ENCODE measurements at regions not wholly inside any gene's neighbourhood (a gene's known extent, or its start where the extent isn't known, plus 50 kb on each side); places are given as distances from the start of the nearest gene placed in this dataset.
"Not testable (repeated sequence)": the region's sequence is repeated elsewhere in the genome, so short reads cannot be mapped to it uniquely, and the experiment has no call there.

DNA sequence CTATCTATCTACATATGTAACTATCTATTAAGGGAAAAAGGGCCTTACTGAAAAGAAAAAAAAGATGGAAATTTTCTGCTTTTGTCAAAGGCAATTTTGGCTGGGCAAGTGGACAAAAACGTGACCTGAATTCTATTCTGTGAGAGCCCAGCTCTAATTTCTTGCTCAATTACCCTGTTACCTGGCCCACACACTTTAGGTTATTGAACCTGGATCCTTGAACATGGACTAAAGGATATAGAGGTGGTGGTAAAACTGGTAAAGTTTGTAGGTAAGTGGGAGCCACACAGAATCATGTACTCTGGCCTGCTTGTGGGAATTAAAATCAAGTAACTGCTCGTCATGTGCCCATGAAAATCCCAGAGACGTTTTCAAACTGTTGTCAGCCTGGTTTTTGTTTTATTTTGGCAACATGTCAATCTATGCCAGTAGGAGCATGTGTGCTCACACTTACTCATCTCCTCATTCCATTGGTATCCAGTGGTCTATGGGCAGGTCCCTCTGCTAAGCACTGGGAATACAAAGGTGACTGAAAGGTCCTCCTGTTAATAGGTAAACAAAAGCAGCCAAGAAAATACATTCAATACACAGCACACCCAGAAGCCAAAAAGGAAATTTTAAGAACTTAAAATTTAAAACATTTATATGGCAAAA is 113.7 kb upstream of the WARS2 start:
- no peak for DNase-seq

DNA sequence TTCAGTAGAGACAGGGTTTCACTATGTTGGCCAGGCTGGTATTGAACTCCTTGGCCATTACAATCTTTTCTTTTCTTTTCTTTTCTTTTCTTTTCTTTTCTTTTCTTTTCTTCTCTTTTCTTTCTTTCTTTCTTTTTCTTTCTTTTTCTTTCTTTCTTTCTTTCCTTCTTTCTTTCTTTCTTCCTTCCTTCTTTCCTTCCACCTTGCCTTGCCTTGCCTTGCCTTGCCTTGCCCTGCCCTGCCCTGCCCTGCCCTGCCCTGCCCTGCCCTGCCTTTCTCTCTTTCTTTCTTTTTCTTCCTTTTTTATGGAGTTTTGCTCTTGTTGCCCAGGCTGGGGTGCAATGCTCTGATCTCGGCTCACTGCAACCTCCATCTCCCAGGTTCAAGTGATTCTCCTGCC is 112.5 kb upstream of the HAO2 start:
- DNase-seq: not testable (repeated sequence)

DNA sequence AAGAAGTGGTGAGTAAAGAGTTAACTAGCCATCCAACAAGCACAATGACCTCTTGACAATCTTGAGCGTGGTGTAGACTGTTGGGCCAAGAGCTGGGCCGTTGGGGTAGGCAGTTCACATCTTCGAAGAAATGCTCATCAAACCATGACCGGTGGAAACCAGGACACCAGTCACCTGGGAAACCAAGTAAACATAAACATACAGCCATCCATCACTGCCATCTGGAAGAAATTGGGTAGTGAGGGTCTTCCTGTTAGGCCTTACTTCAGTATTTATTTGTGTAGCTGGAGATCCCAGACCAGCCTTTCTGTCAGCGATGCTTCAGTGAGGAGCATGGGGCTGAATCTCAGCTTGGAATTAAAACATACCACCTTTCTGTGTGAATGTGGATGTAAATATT is 108.1 kb upstream of the HAO2 start:
- no peak for DNase-seq

DNA sequence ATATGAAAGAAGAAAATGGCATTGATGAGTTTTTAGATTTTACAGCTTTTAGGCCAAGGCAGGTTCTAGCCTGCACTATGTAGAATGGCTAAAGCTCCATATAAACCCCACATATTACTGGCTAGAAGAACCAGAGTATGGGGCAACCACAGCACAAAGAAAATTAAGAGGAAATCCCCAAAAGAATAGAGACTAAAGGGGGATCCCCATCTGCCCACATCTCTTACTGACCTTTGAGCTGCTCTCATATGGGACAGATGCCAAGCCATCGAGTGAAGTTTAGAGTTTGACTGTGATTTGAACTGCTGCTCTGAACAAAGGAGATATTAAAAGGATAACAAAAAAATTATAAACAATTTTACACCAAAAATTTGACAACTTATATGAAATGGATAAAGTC is 102.2 kb upstream of the HAO2 start:
- DNase-seq: no peak

DNA sequence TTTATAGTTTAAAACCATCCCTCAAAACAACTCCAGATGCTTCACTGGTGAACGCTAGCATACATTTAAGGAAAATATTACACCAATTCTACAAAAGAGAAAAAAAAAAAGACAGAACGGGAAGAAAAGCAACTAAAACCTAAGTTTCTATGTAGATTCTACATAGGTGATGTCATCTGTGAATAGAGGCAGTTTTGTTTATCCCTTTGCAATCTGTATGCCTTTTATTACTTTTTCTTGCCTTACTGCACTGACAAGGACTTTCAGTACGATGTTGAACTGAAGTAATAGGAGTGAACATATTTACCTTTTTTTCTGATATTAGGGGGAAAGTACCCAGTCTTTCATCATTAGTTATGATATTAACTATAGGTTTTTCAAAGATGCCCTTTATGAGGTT is 101.7 kb upstream of the HAO2 start:
- DNase-seq: no peak

DNA sequence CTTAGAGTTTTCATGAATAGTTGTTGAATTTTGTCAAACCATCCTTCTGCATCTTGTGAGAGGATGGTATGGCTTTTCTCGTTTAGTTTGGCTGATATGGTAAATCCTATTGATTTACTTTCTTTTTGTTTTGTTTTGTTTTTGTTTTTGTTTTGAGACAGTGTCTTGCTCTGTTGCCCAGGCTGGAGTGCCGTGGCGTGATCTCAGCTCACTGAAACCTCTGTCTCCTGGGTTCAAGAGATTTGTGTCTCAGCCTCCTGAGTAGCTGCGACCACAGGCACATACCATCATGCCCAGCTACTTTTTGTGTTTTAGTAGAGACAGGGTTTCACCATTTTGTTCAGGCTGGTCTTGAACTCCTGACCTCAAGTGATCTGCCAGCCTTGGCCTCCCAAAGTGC is 101.3 kb upstream of the HAO2 start:
- not testable (repeated sequence) for DNase-seq

DNA sequence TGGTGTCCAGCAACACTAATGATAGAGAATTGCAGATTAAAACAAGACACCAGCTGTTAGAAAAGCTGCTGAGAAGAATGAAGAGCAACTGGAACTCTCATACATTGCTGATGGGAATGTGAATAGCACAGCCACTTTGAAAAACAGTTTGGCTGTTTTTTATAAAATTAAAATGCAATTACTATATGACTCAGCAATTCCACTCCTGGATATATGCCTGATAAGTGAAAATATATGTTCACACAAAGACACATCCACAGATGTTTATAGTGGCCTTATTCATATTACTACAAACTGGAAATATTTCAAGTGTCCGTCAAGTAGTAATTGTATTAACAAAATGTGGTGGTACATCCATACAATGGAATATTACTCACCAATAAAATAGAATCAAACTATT is 99.7 kb upstream of the HAO2 start:
- DNase-seq: no peak

DNA sequence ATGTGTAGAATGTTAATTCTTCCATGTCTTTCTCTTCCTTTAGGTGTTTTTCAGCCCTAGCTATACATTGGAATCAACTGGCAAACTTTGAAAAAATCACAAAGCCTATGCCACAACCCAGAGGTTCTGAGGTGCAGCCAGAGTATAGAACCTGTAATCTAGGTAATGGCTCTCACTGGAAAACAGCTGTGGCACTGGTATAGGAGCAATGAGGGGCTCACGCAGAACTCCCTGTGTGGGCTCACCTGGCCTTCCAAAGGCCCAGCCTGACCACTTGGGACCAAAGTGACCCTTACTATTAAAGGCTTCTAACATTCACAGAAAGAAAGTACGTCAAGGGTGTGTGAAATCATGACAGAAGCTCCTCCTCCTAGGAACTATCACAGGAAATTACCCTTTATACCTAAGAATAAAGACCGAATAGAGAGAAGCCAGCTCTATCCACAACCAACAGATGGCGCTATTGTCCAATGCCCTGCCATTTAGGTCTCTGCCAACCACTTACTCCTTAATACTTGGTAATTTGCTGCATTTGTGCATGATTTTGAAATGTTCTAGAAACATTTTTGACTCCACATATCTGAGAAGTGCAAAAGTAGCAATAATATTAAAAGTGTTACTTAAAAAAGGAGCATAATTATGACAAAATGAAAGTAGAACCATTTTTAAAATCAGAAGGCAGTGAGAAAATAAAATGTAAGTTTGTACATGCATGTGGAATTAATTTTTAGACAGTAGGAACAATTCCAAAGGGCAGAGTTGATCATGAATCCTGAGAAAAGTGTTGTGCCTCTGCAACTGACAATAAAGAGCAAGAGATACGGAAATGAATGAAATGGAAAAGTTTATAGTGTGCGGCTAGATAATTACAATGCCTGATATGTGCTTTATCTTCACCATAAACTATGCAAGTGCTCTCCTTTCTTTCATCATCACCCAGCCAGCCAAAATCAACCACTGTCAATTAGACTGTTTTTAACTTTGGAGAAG is 93.1 kb upstream of the HAO2 start:
- peak; percentile 17 for DNase-seq

DNA sequence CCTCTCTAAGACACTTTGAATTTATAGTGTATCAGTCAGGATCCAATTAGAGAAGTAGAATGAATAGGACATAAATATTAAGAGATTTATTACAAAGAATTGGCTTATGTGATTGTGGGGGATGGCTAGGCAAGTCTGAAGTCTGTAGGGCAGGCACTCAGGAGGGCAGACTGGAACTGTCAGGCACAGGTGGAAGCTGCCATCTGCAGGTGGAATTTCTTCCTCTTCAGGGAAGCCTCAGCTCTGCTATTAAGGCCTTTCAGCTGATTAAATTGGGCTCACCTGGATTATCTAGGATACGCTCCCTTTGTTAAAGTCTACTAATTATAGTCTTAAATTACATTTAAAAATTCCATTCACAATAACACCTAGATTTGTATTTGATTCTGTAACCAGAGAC is 92.0 kb upstream of the HAO2 start:
- DNase-seq: no peak

DNA sequence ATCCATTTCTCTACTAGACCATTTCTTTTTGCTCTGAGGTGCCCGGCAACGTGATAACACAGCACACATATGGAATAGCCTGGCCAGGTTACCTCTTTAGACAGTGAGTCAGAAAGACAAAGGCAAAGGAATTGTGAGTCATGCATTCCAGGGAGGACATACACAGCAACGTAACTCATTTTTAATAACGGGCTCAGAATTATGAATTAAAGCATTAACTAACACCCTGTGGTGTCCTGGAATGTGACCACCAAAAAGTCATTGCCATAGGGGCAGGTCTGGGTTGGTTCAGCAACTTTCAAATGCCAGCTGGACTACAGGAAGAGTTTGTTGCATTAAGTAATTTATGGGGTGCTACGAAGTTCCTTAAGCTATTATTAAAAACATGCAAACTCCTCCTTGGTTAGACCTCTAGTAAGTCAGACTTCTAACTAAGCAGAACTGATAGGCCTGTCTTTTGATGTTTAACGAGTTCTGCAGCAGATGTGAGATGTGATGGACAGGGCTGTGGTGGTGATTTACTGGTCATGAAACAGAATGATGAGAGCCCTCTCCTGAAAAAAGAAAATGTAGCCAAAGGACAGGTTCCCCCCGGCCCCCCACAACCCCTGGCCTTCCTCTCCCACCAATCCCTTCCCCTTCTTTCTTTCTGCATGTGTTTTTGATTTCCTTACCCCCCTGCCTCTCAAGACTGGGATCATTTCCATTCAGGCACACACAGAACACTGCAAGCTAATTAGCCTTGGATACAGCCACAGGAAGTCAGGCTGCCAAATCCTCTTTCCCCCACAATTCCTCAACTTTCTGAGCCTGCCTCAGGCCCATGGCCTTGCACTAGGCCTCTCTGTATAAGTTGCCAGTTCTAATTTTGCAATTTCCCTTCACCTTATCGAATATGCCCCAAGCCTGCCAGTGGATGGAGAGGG is 88.9 kb upstream of the HAO2 start:
- no peak for DNase-seq

DNA sequence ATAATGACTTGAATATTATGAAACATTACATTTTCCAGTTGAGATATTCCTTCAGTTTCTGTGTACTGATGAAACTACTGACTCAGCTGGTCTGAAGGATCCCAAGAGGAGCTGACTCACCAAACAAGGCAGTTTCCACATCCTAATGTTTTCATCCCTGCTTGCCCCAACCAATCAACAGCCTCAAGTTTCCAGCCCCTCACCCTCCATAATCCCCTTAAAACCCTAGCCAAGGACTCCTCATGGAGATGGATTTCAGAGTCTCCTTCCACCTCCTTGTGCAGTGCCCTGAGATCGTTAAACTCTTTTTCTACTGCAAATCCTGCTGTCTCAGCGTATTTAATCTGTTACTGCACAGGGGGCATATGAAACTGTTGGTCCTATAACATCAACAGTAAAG is 83.1 kb upstream of the HAO2 start:
- no peak for DNase-seq

DNA sequence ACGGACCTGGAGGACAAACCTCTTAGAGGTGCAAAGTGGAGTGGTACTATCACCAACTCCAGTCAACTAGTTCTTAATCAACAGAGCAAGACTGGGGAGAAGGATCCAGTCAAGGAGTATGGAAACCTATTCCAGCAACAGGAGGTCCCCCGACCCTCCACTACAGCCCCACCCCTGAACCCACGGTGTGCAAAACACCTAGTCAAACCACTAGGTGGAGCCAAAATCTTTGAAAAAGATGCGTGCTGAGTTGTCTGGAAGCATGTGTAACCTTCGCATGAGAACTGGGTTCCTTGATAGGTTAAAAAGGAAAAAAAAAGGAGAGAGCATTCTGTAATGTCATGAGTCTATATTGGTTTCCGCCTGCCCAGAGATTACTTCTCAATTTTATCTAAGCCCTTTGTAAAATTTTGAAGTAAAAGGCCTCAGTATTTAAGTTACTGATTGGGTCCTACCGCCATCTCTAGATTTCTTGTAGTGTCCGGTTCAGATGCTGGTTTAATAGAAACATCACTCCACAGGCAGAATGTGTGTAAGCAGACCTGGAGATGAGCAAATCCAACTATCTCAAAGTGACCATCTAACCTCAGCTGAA is 81.9 kb upstream of the HAO2 start:
- no peak for DNase-seq

DNA sequence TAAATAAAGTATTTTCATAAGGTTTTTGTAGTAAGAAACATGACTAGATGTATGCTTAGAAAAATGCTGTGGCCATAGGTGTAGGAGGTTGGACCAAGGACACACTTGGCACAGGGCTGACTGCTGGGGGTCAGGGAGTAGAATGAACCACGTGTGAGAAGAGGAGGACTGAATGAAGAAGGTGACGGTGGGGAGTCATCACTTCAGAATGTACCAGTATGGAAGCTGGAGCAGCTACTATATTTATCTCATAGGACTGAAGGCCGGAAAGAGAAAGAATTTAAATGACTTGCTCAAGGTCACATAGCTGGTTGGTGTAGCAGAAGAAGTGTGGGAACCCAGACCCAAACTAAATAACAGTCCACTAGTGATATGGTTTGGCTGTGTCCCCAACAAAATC is 79.8 kb upstream of the HAO2 start:
- DNase-seq: no peak

DNA sequence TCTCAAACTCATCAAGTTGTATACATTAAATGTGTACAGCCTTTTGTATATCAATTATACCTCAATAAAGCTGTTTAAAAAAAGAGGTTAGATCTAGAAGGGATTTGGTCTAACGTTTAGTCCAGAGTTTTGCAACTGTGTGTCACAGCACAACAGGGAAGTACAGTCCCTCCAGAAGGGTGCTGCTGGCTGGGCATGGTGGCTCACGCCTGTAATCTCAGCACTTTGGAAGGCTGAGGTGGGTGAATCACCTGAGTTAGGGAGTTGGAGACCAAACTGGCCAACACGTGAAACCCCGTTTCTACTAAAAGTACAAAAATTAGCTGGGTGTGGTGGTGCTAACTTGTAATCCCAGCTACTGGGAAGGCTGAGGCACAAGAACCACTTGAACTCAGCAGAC is 78.3 kb upstream of the HAO2 start:
- no peak for DNase-seq

DNA sequence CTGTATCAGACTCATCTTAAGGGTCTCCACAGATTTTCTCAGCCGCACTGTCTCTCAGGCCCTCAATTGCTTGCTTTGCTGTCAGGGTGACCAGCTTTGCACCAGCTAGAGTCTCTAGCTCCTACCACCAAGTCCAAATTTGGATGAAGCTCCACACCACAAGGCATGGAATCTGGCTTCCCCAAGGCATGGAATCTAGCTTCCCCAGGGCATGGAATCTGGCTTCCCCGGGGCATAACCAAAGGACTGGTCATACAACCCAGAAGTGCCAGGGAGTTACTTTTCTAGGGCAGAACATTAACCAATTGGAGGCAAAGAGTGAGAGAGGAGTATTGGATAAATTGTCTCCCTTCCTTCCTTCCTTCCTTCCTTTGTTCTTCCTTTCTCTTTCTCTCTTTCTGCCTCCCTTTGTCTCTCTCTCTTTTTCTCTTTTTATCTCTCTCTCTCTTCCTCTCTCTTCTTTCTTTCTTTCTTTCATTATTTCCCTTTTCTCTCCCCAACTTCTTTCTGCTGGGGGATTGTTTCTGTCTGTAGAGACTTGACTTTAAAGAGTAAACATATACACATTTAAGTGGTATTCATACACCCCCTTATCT is 76.9 kb upstream of the HAO2 start:
- DNase-seq: no peak

DNA sequence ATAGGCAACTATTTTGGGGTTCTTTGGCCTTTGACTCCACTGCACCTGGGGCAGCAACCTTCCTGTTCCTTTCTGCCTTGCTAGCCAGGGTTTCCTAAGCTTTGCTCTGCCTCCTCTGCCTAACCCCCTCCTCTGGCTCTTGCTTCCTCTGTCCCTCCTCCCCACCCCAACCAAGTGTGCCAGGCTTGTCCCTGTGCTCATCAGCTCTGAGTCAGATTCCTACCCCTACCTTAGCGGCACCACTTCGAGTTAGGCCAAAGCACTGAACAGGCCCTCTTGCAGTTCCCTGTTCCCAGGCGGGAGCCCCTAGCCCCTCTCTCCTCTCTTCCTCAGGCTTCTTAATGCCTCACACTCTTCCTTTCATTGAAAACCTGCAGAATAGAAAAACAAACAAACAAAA is 74.8 kb upstream of the HAO2 start:
- no peak for DNase-seq

DNA sequence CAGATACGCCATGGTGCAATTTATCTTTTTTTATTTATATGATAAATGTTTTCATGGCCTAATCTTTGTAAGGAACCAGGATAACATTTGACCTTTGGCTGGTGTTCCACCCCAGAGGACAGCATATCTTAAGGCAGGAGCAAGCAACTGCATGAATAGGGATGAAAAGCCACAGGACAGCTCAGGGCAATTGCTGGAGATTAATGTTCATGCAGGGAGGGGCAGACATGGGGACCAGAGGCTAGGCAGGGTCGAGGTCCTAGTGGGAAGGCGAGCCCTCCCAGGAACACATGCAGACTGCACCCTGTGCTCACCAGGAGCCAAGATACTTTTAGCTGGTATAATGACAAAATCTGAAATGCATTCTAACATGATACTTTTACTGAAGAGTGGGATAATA is 74.4 kb upstream of the HAO2 start:
- DNase-seq: no peak

DNA sequence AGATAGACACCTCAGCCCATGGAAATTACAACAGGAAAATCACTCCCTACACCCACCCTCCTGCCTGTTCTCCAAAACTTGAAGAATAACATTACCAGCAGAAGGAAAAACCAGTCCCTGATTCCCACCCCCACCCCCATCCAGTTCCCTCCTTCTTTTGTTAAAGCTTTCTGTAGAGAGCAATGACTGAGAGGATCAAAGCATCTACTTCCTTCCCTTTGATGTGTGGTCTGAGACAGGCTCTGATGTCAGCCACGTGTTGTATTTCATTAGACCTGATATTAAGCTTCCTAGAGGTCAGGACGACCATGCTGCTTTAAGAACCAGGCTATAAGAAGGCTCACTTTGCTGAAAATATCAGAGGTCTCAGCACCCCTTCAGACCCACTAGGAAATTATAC is 73.9 kb upstream of the HAO2 start:
- no peak for DNase-seq

DNA sequence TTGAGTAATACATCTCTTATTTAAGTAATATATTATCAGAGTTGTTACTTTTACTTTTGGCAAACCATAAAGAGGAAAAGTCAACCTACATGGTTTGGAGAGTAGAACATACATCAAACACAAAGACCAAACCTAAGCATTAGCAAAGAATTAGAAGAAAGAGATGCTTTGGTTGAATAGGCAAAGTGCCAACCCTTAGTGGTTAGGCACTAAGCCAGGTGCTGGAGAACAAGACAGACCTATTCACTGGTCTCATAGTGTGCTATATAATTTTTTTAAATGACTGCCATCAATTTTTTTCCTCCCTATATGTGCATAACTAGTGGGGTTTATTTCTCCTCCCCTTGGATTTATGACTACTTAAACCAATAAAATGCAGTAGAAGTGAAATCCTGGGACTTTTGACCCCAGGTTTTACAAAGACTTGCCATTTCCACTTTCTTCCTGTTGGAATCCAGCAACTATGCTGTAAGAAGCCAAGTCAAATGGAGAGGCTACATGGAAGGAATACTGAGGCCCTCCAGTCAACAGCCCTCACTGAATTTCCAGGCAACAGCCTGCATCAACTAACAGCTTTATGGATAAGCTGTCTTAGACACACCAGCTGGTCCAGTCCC is 69.8 kb upstream of the HAO2 start:
- DNase-seq: no peak

DNA sequence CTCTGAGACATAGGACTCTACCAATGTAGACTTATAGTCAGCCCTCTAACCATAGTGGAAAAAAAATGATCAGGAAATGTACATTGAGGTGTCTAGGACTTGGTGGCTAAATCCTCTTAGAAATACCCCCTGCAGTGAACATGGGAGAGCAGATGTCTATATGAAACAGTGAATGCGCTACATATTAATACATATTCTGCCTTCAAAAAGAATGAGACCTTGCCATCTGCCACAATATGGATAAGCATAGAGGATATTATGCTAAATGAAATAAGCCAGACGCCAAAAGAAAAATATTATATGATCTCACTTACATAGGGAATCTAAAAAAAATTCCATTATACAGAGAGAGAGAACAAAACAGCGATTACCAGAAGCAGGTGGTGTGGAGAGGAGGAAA is 66.6 kb upstream of the HAO2 start:
- DNase-seq: no peak

DNA sequence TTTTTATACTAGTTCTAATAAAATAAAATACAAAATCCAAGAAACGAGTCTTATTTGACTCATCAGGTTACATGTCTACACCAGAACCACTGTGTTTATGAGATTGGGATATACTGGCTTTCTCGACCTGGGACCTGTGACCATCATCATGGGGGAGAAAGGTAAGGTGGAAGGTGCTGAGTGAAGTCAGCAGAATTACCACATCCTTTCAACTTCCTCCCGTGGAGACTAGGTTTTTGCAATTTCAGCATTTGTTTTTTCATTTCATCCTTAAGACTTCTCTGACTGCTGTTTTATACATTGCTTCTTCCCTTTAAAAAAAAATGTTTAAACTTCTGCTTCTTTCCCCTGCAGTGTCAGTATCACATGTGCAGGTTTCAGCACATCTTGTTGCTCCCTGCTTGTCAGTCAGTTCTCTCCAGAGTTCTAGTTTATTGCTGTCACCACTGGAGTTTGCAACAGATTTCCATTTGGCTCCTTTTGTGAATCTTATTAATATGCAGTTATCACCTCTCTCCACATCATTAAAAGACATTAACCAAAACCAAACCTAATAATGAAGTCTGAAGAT is 60.4 kb upstream of the HAO2 start:
- DNase-seq: no peak

DNA sequence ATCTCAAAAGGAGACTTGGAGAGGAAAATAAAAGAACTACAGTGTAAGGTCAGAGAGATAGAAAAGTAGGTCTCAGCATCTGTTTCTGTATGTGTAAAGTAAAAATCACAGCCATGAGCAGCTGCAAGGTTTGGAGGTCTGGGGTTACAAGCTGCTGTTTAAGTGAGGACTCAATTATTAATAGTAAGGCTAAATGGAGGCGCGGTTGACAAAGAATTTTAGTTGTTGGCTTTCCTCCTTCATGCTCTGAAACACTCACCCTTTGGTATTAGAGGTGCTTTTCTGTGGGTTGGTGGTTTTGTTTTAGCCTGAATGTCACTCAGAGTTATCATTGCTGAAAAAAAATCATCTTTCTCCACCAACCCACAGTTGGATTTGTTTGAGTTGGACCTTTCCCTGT is 59.8 kb upstream of the HAO2 start:
- DNase-seq: no peak

Measured in KG1 (cell line).